GM18909 (cell line): ENCODE measurements at regions not wholly inside any gene's neighbourhood (a gene's known extent, or its start where the extent isn't known, plus 50 kb on each side); places are given as distances from the start of the nearest gene placed in this dataset.

Source experiments
- ATAC-seq: cut with Tn5 transposase; IDR thresholded peaks from one replicate; pipeline ENCODE4 v1.9.1; 2021; ENCODE audit warnings: mild to moderate bottlenecking; ENCODE audit not compliant: unreplicated experiment, poor library complexity

GRCh38 chr14:53493860-53494259 is 340.7 kb upstream of the DDHD1 start:
- ATAC-seq: no peak

DNA sequence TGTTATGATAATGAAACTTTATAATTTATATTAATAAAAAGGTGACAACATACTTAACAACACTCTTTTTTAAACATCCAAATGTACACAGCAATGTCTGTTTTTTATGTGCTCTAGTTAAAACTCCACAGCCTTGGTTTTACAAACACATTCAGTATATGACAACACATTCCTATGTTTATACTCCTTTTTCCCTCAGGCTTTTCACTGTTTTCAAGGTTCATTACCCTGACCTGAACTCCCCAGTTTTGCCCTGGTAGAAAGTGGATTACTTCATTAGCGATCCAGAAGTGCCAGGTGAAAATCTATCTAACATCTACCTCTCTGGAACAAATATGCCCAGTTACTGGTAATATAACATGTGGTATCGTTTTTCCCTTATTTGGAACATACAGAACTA is 340.2 kb upstream of the DDHD1 start:
- no peak for ATAC-seq

GRCh38 chr14:53491884-53492277 is 338.8 kb upstream of the DDHD1 start:
- ATAC-seq: no peak

DNA sequence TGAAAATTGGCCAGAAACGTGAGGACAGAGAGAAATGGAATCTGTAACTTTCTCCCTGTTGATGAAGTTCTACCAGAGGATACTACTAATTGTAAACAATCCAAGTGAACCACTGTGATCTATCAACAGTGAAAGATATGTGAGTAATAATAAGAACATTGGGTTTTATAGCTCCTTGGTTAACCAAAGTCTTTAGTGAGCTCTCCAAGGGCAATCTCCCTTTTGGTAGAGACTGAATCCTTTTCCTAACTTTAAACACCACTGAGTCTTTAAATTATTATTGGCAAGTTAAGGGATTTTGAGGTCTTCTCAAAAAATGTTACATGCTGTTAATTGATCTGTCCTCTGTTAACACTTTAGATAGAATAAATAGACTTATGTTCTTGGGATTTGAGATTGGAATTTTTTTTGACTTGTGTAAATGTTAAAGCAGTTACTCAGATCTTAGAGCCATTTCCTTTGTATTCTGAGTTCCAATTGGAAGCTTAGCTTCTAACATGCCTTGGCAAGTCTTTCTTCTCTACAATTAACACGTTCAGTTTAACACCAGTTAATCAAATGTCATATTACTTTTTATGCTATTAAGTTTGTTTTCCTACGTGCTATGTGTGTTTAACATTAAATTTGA is 338.2 kb upstream of the DDHD1 start:
- no peak for ATAC-seq

DNA sequence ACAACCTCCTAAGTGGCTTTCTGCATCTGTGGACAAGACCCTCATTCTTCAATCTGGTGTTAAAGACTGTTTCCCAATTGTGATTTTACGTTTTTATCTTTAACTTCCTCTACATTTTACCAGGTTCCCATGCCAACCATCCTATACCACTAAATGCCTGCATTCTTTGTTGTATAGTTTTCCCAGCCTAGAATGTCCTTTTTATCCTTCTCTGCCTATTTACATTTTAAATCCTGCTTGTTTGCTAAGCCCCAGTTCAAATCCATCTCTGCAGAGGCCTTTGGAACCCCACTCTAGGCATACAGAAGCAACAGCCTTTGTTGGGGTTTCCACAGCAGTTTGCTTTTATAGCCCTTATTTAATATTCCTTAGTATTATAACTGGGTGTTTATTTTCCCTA is 325.1 kb upstream of the DDHD1 start:
- ATAC-seq: no peak

- ATAC-seq: no peak
Observed at GRCh38 chr14:53473480-53473879, 320.4 kb upstream of the DDHD1 start.

DNA sequence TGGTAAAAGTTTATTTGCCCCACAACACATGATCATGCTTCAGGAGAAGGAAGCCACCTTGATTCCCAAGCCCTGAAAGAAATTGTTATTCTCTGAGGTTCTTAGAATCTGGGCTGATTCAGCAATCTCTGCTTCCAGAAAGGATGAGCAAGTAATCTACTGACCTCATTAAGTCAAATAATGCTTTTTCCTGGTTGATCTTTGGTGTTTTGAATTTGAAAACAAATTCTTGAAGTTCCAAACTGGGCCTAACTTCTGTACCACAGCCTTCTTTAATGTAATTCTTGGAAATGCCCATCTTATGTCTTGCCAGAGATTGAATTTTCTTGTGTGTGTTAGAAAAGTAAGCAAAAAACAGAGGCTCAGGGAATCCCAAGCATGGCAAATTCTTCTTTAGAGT is 319.2 kb upstream of the DDHD1 start:
- no peak for ATAC-seq

GRCh38 chr14:53470351-53471043 is 317.4 kb upstream of the DDHD1 start:
- no peak for ATAC-seq

DNA sequence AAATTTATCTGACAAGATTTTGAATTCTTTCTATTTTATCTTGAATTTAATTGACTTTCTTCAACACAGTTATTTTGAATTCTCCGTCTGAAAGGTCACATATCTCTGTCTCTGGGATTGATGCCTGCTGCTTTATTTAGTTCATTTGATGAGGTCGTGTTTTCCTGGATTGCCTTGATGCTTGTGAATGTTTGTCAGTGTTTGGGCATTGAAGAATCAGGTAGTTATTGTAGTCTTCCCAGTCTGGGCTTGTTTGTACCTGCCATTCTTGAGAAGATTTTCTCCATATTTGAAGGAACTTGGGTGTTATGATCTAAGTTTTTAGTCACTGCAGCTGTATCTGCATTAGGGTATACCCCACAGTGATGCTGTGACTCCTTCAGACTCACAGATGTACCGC is 315.8 kb upstream of the DDHD1 start:
- ATAC-seq: no peak

GRCh38 chr14:53464376-53464775 is 311.3 kb upstream of the DDHD1 start:
- ATAC-seq: no peak

GRCh38 chr14:53462931-53463778 is 310.0 kb upstream of the DDHD1 start:
- no peak for ATAC-seq

- no peak for ATAC-seq
Observed at GRCh38 chr14:53461858-53462257, 308.7 kb upstream of the DDHD1 start.

- ATAC-seq: no peak
Observed at GRCh38 chr14:53460544-53460943, 307.4 kb upstream of the DDHD1 start.

- ATAC-seq: no peak
Observed at GRCh38 chr14:53458368-53458814, 305.3 kb upstream of the DDHD1 start.

DNA sequence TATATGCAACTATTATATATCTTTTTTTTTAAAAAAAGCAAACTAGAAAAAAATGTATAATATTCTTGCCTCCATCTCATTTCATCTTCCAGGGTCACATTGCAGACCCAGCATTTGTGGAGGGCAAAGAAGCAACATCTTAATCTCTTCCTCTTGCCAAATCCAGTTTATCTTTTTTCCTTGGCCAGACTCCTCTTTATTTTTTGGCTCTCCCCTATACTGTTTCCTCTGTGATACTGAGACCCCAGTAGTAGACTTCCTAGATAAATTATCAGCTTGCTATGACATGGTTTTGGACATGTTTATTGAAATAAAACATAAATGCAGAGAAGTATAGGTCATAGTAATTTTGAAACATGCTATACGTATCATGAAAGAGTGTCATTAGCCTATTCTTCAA is 303.8 kb upstream of the DDHD1 start:
- ATAC-seq: no peak

DNA sequence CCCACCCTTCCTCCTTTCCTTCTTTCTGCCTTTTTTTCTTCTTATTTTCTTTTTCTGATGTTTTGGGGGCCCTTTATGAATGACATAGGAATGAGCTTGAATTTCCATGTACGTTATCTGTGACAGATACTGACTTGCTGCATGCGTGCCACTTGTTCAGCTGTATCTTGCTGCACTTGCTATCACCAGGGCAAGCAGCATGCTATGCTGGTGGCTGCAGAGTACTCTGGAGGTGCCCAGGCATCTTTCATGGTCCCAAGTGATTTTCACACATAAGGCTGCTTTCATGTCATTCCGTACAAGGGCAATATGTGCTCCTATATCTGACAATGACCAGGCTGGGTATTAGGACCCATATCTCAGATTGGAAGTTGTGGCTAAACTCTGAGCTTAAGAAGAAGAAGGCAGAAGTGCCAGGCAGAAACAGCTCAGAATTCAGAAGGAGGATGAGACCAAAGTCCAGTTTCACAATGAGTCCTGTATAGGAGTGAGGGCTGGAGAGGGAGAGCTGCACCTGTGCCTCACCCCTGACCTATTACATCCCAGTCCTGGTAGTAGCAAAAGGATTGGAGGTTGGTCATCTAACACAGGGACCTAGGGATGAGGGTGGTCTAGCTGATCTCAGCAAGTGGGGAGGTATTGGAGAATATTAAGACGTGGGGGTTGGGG is 299.0 kb upstream of the DDHD1 start:
- no peak for ATAC-seq

GRCh38 chr14:53450871-53451270 is 297.7 kb upstream of the DDHD1 start:
- no peak for ATAC-seq

- ATAC-seq: no peak
Observed at GRCh38 chr14:53448682-53449081, 295.6 kb upstream of the DDHD1 start.

DNA sequence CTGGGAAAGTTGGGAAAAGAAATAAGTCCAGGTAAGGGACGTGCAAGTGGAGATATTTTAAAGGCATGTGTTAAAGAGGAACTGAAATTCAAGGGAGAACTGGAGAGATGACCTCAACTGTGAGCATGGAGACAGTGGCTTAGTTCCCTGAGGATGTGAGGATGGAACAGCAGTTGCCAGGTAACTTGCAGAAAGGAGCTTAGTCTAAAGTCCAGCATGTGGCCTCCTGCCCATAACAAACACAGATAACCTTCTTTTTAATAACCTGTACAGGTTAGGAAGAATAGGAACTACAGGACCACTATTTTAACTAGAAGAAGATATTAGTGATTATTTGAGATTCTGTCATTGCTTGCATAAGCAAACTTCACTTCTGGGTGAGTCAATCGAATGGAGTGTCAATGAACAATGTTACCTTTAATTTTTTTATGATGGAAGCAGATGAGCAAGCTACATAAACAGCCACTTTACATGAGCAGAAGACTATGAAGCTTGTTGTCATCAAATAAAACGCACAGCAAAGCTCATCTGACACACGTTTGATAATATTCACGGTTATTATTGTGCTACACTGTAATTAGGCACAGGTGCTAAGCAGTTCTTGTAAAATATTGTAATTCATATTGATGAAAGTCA is 291.7 kb upstream of the DDHD1 start:
- ATAC-seq: no peak

GRCh38 chr14:53441789-53442188 is 288.7 kb upstream of the DDHD1 start:
- ATAC-seq: no peak
